ENCODE measurements at regions not wholly inside any gene's neighbourhood (a gene's known extent, or its start where the extent isn't known, plus 50 kb on each side); places are given as distances from the start of the nearest gene placed in this dataset.

- TF ChIP-seq USF1 (IDR thresholded peaks at IDR 0.05; ENCODE audit: borderline replicate concordance, low read depth) (no peak), TEAD4 (IDR thresholded peaks at IDR 0.05; ENCODE audit: borderline replicate concordance, insufficient read depth) (no peak), RAD21 (IDR thresholded peaks at IDR 0.05; ENCODE audit: low read length) (no peak), RCOR1 (IDR thresholded peaks at IDR 0.05; ENCODE audit: low read length) (no peak), CTCF (IDR thresholded peaks at IDR 0.05) (no peak)
Observed at GRCh38 chr14:97039717-97040363, 242.7 kb downstream of the VRK1 start.

All from SK-N-SH (cell line).